Activated T-helper 17 cell treated with anti-CD3 and anti-CD28 coated beads, Interleukin-2, amount 50 U/mL, for 72 hours (primary cell): ENCODE measurements at regions not wholly inside any gene's neighbourhood (a gene's known extent, or its start where the extent isn't known, plus 50 kb on each side); places are given as distances from the start of the nearest gene placed in this dataset.

Experiments
- ATAC-seq: fragments of 150-1000 bp; cut with Tn5 transposase; replicated peaks from 2 replicates; pipeline ENCODE4 v1.10.0; 2021; ENCODE audit warnings: mild to moderate bottlenecking, moderate library complexity
- H3K27ac Mint-ChIP-seq: one replicate; pipeline ENCODE4 v1.8.0; 2022; ENCODE audit warnings: mixed read lengths
- H3K27me3 Mint-ChIP-seq: one replicate; pipeline ENCODE4 v1.8.0; 2022; ENCODE audit warnings: mixed read lengths
- H3K36me3 Mint-ChIP-seq: one replicate; pipeline ENCODE4 v1.8.0; 2022; ENCODE audit warnings: low read depth, mild to moderate bottlenecking, mixed read lengths
- H3K4me1 Mint-ChIP-seq: one replicate; pipeline ENCODE4 v1.8.0; 2022; ENCODE audit warnings: mixed read lengths
- H3K4me3 Mint-ChIP-seq: one replicate; pipeline ENCODE4 v1.8.0; 2022; ENCODE audit warnings: mild to moderate bottlenecking, mixed read lengths
- H3K9me3 Mint-ChIP-seq: one replicate; pipeline ENCODE4 v1.8.0; 2022; ENCODE audit warnings: mixed read lengths

DNA sequence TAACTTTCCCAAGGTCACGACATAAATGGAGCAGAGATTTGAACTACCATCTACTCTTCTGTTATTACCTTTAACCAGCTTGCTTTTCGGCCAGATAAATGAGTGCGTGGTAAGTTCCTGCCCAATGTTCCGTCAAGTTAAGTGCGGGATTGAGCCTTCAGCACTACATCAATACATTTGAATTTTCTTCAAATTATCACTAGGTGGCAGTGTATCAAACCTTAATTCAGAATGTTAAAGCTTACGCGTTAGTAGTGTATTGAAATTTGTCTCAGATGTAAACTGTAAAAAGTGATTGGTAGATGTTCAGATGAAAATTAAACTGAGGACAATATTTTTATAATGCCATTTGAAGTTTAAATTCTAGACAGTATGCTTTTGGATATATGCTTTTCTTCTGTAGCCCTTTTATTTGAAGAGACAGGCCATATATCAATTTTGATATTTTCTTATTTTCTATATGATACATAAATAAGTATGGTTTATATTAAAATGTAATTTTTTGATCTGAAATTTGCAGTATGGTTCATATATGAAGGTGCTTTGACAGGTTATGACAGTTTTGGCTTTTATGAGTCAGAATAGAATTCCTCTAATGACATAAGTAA is 681.3 kb downstream of the ADCYAP1 start:
- Mint-ChIP-seq H3K27ac (no peak overlapping the region), H3K4me1 (no peaks in the 10 kb centered on the region), H3K9me3 (no peaks in the 10 kb centered on the region), H3K27me3 (peaks cover 3% of the 10 kb centered on the region), H3K36me3 (no peaks in the 10 kb centered on the region), H3K4me3 (no peak overlapping the region)
- no peak for ATAC-seq

DNA sequence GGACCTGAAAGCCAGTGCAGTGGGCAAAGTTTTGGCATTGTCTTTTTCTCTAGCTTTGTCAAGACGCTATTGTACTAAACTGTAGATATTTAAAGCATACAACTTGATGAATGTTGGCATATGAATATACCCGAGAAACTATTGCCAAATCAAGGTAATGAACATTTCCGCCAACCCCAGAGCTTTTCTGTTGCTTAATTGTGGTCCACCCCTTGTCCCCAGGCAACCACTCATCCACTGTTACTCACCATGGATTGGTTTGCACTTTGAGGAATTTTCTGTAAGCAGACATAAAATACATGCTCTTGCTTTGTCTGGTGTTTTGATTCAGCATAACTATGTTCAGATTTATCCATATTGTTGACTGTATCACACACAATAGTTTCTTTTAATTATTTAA is 688.4 kb downstream of the ADCYAP1 start:
- Mint-ChIP-seq H3K27me3 (peaks cover 4% of the 10 kb centered on the region), H3K9me3 (no peaks in the 10 kb centered on the region), H3K27ac (no peak overlapping the region), H3K36me3 (no peaks in the 10 kb centered on the region), H3K4me1 (no peaks in the 10 kb centered on the region), H3K4me3 (no peak overlapping the region)
- no peak for ATAC-seq

DNA sequence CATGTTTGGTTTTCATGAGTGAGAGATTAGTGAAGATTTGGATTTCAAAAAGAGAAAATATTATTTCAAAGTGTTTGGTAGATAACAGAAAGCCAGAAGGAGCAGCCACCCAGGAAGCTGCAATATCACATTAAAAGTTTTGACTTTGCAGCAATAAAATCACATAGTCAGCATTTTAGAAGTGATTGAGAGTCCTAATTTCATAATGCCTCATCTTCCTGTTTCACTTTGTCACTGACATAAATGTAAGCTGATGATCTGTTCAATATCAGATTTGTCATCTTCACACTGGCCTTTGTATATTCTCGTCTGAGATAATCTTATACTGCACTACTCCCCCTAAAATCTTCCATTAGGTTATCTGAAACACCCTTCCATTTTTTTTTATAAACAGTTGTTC is 690.5 kb downstream of the ADCYAP1 start:
- ATAC-seq, result no peak
- H3K27ac Mint-ChIP-seq, result no peak overlapping the region
- H3K27me3 Mint-ChIP-seq, result peaks cover 4% of the 10 kb centered on the region
- no peaks in the 10 kb centered on the region for H3K9me3 Mint-ChIP-seq
- no peaks in the 10 kb centered on the region for H3K36me3 Mint-ChIP-seq
- no peak overlapping the region for H3K4me3 Mint-ChIP-seq
- H3K4me1 Mint-ChIP-seq, result no peaks in the 10 kb centered on the region

DNA sequence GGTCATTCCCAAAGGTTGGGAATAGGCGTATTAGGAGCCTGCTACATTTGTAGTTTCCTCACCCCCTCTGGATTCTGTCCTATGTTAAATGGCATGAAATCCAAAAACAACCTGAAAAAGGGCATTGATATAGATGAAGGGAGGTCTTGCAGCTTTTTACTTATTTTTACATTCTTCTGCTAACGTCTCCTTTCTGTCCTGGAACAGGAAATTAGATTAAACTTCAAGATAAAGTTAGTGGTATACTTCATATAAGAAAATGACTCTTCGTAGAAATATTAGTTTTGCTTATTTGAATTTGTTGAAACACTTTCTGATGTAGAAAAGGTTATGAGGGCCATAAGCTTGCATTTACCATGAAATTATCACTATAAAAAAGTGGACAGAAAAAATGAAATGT is 694.5 kb downstream of the ADCYAP1 start:
- H3K27me3 Mint-ChIP-seq, result no peaks in the 10 kb centered on the region
- no peaks in the 10 kb centered on the region for H3K9me3 Mint-ChIP-seq
- no peaks in the 10 kb centered on the region for H3K4me1 Mint-ChIP-seq
- no peak overlapping the region for H3K4me3 Mint-ChIP-seq
- no peak overlapping the region for H3K27ac Mint-ChIP-seq
- no peaks in the 10 kb centered on the region for H3K36me3 Mint-ChIP-seq
- no peak for ATAC-seq

DNA sequence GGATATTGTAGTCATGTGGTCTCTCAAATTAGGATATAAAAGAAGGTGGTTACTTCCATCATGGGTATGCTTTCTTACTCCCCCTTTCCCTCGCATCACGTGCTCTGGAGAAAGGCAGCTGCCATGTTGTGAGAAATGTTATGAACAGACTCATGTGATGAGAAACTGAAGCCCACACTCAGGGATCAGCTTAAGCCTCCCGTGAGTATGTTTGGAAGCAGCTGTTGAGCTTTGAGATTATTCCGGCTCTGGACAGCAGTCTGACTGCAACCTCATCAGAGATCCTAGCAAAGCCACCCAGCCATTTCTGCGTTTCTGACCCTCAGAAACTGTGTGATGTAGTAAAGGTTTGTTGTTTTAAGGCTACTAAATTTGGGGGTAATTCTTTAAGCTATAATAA is 700.1 kb downstream of the ADCYAP1 start:
- no peak for ATAC-seq
- Mint-ChIP-seq H3K36me3 (no peaks in the 10 kb centered on the region), H3K27ac (no peak overlapping the region), H3K9me3 (no peaks in the 10 kb centered on the region), H3K27me3 (no peaks in the 10 kb centered on the region), H3K4me3 (no peak overlapping the region), H3K4me1 (no peaks in the 10 kb centered on the region)

DNA sequence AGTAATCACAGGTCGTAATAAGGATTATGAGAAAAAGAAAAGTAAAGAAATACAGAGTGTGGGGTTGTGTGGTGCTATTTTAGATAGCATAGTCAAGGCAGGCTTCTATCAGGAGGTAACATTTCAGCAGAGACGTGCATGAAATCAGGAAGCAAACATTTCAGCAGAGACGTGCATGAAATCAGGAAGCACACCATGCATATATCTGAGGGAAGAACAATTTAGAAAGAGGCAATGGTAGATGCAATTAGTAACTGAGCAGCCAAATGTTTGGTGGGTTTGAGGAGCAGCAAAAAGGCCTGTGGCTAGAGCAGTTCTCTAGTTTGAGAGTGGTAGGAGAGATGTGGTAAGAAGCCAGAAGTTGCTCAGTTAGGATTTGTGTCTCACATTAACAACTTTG is 713.7 kb downstream of the ADCYAP1 start:
- H3K27me3 Mint-ChIP-seq, result no peaks in the 10 kb centered on the region
- no peak for ATAC-seq
- no peaks in the 10 kb centered on the region for H3K36me3 Mint-ChIP-seq
- H3K27ac Mint-ChIP-seq, result no peak overlapping the region
- no peaks in the 10 kb centered on the region for H3K4me1 Mint-ChIP-seq
- no peaks in the 10 kb centered on the region for H3K9me3 Mint-ChIP-seq
- no peak overlapping the region for H3K4me3 Mint-ChIP-seq

DNA sequence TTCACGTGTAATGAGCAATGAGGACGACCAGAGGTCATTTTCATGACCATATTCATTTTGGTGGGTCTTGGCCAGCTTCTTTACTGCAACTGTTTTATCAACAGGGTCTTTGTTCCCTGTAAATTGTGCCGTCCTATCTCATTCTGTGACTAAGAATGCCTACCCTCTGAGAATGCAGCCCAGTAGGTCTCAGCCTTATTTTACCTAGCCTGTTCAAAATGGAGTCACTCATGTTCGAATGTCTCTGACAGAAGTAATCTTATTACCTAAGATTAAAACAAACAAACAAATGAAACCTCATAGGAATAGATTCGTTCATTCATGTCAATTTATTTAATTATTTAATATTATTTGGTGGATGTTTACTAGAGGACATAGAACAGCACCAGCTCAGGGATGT is 714.8 kb downstream of the ADCYAP1 start:
- no peak for ATAC-seq
- H3K4me1 Mint-ChIP-seq, result no peaks in the 10 kb centered on the region
- H3K9me3 Mint-ChIP-seq, result no peaks in the 10 kb centered on the region
- no peaks in the 10 kb centered on the region for H3K36me3 Mint-ChIP-seq
- H3K27me3 Mint-ChIP-seq, result no peaks in the 10 kb centered on the region
- no peak overlapping the region for H3K27ac Mint-ChIP-seq
- H3K4me3 Mint-ChIP-seq, result no peak overlapping the region

DNA sequence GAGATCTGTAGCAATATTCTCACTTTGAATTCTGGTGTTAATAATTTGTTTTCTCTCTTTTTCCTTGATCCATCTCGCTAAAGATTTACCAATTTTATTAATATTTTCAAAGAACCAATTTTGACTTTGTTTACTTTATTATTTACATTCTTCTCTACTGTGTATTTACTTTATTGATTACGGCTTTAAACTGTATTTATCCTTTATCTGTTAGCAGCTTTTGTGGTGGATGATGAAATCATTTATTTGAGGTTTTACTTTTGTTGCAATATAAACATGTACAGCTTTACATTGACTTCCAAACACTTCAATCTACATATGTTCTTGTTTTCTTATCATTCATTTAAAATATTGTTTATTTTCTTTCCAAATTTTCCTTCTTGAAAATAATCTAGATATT is 719.9 kb downstream of the ADCYAP1 start:
- no peak overlapping the region for H3K27ac Mint-ChIP-seq
- H3K9me3 Mint-ChIP-seq, result no peaks in the 10 kb centered on the region
- no peak overlapping the region for H3K4me3 Mint-ChIP-seq
- ATAC-seq, result no peak
- no peaks in the 10 kb centered on the region for H3K4me1 Mint-ChIP-seq
- H3K36me3 Mint-ChIP-seq, result no peaks in the 10 kb centered on the region
- H3K27me3 Mint-ChIP-seq, result no peaks in the 10 kb centered on the region

DNA sequence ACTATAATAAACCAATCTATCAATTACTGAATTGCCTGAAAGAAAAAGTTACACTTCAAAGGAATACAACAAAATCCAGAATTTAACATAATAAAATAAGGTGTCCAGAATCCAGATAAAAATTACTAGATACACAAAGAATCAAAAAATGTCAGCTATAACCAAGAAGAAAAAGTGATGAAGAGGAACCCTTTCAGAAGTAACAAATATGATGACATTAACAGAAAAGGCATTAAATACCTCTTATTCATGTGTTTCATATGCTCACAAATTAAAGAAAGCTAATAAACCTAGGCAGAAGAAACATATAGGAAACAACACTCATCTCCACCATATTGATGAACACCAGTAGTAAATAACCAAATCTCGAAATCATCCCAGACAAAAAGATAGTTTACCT is 722.8 kb downstream of the ADCYAP1 start:
- no peaks in the 10 kb centered on the region for H3K4me1 Mint-ChIP-seq
- H3K4me3 Mint-ChIP-seq, result no peak overlapping the region
- H3K27me3 Mint-ChIP-seq, result no peaks in the 10 kb centered on the region
- ATAC-seq, result no peak
- H3K36me3 Mint-ChIP-seq, result no peaks in the 10 kb centered on the region
- H3K9me3 Mint-ChIP-seq, result peaks cover 4% of the 10 kb centered on the region
- H3K27ac Mint-ChIP-seq, result no peak overlapping the region

DNA sequence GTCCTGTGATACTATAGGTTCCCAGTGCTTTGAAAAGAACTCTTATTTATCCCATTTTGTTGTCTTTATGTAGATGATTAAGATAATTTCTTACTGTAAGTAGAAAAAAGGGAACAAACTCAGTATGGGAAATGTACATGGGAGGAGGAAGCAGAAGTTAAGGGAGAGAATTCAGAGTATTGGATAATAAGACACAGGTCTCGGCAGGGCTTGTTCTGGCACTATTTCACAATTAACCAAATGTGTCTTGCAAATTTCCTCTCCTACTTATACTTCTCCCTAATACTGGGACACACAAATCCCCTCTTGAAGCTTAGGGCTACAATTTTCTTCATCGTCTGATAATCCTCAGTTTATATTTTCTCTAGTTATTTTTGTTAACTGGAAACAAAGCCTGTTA is 744.0 kb downstream of the ADCYAP1 start:
- H3K4me1 Mint-ChIP-seq, result no peaks in the 10 kb centered on the region
- H3K9me3 Mint-ChIP-seq, result no peaks in the 10 kb centered on the region
- H3K27me3 Mint-ChIP-seq, result no peaks in the 10 kb centered on the region
- H3K4me3 Mint-ChIP-seq, result no peak overlapping the region
- no peak overlapping the region for H3K27ac Mint-ChIP-seq
- ATAC-seq, result no peak
- no peaks in the 10 kb centered on the region for H3K36me3 Mint-ChIP-seq

DNA sequence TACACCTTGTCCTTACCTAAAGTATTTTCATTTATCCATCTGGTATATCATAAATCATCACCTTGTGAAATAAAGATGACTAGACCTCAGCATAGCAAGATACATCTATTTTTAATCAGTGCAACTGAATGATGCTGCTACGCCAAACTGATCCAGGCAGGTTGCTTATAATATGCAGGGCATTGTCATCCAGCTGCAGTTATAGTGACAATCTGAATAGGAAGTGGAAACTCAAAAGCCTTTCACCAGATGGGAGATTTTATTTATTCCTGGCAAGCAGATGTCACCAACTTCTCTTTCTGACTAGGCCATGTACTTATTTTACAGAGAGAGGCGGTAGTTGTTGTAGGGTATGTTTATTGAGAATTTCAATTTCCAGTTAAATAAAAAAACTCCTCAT is 747.3 kb downstream of the ADCYAP1 start:
- Mint-ChIP-seq H3K27ac (no peak overlapping the region), H3K36me3 (no peaks in the 10 kb centered on the region), H3K4me1 (no peaks in the 10 kb centered on the region), H3K4me3 (no peak overlapping the region), H3K9me3 (no peaks in the 10 kb centered on the region), H3K27me3 (no peaks in the 10 kb centered on the region)
- no peak for ATAC-seq

DNA sequence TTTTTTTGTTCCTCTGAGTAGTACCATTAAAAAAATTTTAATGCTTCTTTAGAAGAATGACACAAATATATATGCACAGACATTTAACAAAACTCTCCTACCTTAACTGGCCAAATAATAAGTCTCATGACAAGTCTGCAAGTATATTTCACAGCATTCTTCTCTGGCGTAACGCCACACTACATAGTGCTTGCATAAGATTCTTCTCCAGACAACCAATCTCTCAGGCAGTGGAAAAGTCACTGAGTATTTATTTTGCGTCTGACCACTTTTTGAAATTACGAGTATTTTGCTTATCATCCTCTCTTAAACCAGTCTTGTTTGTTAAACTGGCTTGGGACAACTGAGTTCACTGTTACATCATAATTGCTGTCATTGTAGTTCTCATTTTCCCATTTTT is 749.2 kb downstream of the ADCYAP1 start:
- Mint-ChIP-seq H3K9me3 (peaks cover under 1% of the 10 kb centered on the region), H3K36me3 (no peaks in the 10 kb centered on the region), H3K4me1 (no peaks in the 10 kb centered on the region), H3K4me3 (no peak overlapping the region), H3K27ac (no peak overlapping the region), H3K27me3 (no peaks in the 10 kb centered on the region)
- no peak for ATAC-seq

DNA sequence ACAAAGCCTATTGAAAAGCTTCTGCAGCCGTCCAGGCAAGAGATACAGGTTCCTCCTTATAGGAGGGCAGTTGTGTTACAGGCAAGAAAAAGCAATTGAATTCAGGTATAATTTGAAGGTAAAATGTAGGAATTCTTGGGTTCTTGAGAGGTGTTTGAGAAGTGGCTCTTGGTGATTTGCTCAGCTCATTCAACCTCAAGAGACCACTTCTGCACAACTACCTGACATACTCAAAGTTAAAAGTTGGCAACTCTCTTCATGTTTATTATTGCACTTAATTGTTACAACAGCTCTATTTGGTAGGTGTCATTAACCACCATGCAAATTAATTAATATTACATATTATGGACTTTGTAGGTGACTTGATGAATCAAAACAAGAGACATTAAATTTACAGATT is 753.2 kb downstream of the ADCYAP1 start:
- H3K9me3 Mint-ChIP-seq, result peaks cover 5% of the 10 kb centered on the region
- H3K4me3 Mint-ChIP-seq, result no peak overlapping the region
- no peaks in the 10 kb centered on the region for H3K27me3 Mint-ChIP-seq
- H3K27ac Mint-ChIP-seq, result no peak overlapping the region
- no peak for ATAC-seq
- H3K4me1 Mint-ChIP-seq, result no peaks in the 10 kb centered on the region
- H3K36me3 Mint-ChIP-seq, result no peaks in the 10 kb centered on the region

DNA sequence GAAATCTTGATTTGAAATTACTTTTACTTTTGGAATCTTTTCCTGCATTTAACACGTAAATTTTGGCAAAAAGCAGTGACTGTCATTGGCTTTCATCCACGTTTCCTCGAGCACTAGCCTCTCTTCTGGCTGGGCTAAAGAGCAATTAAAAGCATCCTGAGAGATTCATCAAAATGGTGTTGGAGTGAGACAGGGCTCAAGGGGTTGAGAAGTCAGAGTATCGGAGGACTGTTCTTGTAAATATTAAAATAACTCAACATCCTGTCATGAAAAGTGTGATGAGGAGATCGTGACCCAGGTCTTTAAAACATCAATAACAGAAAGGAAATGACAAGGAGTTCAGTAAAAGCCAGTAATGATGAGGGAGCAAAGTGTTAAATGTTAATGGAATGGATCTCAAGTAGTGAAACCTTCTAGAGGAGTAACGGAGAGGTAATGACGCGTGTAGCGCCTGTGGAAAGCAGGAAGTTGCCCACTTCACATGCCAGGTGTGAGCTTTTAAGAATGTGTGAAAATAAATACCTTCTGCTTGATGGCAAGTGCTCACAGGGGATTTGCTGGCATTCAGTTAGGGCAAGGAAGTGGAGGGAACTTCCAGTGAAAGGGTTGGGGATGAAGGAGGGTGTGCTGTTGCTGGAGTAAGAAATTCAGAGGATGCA is 754.4 kb downstream of the ADCYAP1 start:
- ATAC-seq, result no peak
- H3K4me1 Mint-ChIP-seq, result no peaks in the 10 kb centered on the region
- H3K36me3 Mint-ChIP-seq, result no peaks in the 10 kb centered on the region
- H3K27ac Mint-ChIP-seq, result no peak overlapping the region
- H3K9me3 Mint-ChIP-seq, result peaks cover 5% of the 10 kb centered on the region
- no peak overlapping the region for H3K4me3 Mint-ChIP-seq
- H3K27me3 Mint-ChIP-seq, result no peaks in the 10 kb centered on the region

DNA sequence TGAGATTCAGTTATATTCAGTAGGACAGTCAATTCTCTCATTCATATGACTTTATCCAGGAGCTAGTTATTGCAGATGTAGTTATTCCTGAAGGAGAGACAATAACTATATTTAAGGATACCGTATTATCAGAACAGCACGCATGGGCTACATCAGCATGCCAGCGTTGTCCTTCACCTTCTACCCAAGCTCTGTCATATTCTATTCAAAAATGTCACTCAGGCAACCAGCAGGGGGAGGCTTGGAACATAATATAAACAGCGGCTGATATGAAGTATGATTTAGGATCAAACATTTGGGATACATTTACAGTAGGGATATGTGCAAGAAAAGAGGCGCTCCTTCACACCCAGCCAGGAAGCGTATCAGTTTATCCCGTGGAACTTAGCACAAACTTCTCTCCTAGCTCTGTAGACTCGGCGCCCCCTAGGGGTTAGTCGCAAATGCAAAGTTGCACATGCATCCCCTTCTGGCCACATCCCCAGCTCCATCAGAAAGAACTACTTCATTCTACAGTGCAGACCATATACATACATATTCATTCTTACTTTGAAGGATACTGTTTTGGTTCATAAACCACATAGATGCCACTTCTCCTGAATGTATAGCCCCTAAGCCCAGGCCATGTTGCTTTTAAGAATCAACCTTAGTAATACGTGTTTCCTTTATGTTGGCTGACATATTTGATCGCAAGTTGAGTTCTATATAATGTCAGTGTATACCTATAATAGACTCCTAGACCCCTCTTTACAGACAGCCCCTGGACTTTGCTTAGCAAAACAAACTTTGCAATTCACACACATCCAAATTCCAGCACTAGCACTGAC is 759.4 kb downstream of the ADCYAP1 start:
- Mint-ChIP-seq H3K4me3 (no peak overlapping the region), H3K27ac (no peak overlapping the region), H3K4me1 (no peaks in the 10 kb centered on the region), H3K36me3 (no peaks in the 10 kb centered on the region), H3K9me3 (peaks cover 2% of the 10 kb centered on the region), H3K27me3 (no peaks in the 10 kb centered on the region)
- no peak for ATAC-seq
